ENCODE measurements at regions not wholly inside any gene's neighbourhood (a gene's known extent, or its start where the extent isn't known, plus 50 kb on each side); places are given as distances from the start of the nearest gene placed in this dataset.

DNA sequence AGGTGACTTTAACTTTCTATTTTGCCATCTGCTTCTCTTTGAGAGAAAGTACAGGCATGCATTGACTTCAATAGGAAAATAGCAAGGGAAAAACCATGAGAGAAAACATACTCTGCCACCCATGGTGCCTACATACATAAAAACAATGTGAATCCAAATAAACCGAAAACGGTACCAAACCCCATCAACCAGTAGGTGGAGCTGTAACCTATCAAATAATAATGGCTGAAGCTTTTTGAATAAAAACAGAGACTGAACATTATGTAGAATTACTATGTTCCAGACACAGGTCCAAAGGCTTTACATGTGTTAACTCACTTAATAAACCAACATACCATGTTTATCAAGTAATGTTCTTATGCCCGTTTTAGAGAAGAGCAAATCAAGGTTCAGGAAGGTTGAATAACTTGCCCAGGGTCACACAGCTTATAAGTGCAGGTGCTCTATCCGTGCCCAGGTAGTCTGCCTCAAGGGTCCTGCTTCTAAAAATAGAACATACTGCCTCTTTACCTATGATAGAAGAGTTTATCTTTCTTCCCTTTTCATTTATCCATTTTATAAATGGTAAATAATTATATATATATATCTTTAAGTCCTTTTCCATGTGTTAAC lies 293.9 kb upstream of the SYT4 start:
- no peaks in the 10 kb centered on the region for H3K36me3 ChIP-seq (ENCODE audit: control insufficient read depth, insufficient read depth, low read length)
- DNase-seq (ENCODE audit: extremely low read depth, insufficient read length) = no peak
- no peaks in the 10 kb centered on the region for H3K27me3 ChIP-seq (replicated peaks; ENCODE audit: control insufficient read depth, insufficient read depth, low read length)
- H3K4me3 ChIP-seq (replicated peaks; ENCODE audit: low read depth, low read length) = no peak overlapping the region
- TF ChIP-seq, protein P1, sequence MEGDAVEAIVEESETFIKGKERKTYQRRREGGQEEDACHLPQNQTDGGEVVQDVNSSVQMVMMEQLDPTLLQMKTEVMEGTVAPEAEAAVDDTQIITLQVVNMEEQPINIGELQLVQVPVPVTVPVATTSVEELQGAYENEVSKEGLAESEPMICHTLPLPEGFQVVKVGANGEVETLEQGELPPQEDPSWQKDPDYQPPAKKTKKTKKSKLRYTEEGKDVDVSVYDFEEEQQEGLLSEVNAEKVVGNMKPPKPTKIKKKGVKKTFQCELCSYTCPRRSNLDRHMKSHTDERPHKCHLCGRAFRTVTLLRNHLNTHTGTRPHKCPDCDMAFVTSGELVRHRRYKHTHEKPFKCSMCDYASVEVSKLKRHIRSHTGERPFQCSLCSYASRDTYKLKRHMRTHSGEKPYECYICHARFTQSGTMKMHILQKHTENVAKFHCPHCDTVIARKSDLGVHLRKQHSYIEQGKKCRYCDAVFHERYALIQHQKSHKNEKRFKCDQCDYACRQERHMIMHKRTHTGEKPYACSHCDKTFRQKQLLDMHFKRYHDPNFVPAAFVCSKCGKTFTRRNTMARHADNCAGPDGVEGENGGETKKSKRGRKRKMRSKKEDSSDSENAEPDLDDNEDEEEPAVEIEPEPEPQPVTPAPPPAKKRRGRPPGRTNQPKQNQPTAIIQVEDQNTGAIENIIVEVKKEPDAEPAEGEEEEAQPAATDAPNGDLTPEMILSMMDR (IDR thresholded peaks at IDR 0.05; ENCODE audit: insufficient read depth, low read length, poor library complexity, severe bottlenecking) = peak; percentile 64

DNA sequence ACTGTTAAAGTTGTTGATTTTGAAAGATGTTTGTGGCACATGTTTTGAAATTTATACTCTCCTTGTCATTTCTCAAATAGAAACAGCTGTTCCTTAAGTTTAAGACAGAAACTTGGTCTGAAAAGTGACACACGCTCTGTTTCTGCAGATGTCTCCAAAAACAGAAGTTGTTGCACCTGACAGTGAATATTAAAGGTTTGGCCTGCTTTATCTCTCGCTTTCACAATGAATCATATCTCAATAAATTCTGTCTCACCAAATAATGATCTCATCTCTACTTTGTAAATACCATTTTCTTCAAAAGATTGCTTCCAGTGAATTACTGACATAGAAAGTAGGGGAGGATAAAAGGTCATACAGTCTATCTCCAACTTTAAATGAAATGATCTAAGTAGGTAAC lies 294.9 kb upstream of the SYT4 start:
- no peak for DNase-seq (ENCODE audit: extremely low read depth, insufficient read length)
- H3K4me3 ChIP-seq (replicated peaks; ENCODE audit: low read depth, low read length) = no peak overlapping the region
- TF ChIP-seq, protein P1 (IDR thresholded peaks at IDR 0.05; ENCODE audit: insufficient read depth, low read length, poor library complexity, severe bottlenecking) = no peak
- H3K36me3 ChIP-seq (ENCODE audit: control insufficient read depth, insufficient read depth, low read length) = no peaks in the 10 kb centered on the region
- no peaks in the 10 kb centered on the region for H3K27me3 ChIP-seq (replicated peaks; ENCODE audit: control insufficient read depth, insufficient read depth, low read length)

DNA sequence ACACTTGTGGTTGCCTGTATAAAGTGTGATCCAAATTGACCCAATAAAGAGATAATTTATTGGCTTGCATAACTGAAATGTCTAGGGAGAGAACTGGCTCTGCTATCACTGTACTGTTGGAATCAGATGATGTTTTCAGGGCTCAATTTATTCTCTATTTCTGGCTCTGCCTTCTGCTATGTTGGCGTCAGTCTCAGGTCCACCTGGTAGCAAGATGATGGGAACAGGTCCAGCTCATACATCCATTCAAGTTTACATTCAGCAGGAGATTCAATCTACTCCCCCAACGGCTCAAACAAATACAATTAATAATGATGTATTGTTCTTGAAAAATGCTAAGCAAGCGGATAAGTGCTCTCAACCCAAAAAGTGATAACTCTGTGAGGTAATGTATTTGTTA lies 297.7 kb upstream of the SYT4 start:
- no peak for DNase-seq (ENCODE audit: extremely low read depth, insufficient read length)
- TF ChIP-seq, protein P1 (IDR thresholded peaks at IDR 0.05; ENCODE audit: insufficient read depth, low read length, poor library complexity, severe bottlenecking) = no peak
- H3K36me3 ChIP-seq (ENCODE audit: control insufficient read depth, insufficient read depth, low read length) = no peaks in the 10 kb centered on the region
- H3K4me3 ChIP-seq (replicated peaks; ENCODE audit: low read depth, low read length) = no peak overlapping the region
- H3K27me3 ChIP-seq (replicated peaks; ENCODE audit: control insufficient read depth, insufficient read depth, low read length) = no peaks in the 10 kb centered on the region

DNA sequence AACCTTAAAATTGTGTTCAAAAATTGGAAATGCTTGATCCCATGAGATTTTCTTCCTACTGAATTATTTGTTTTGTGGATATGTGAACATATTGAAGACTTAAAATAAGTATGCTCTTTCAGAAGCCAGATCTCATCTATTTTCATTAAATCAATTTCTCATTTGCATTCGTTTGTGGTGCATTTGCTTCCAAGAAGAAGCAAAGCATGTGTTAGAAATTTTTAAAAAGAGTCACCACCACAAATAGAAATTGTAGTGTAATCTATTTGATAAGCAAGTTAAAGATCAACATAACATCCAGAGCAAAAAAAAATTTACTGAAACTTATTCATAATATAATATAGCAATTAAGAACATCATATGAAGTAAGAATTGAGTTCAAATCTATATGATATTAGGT lies 300.9 kb upstream of the SYT4 start:
- TF ChIP-seq, protein P1 (IDR thresholded peaks at IDR 0.05; ENCODE audit: insufficient read depth, low read length, poor library complexity, severe bottlenecking) = no peak
- Histone ChIP-seq H3K4me3 (replicated peaks; ENCODE audit: low read depth, low read length) (no peak overlapping the region), H3K27me3 (replicated peaks; ENCODE audit: control insufficient read depth, insufficient read depth, low read length) (no peaks in the 10 kb centered on the region), H3K36me3 (ENCODE audit: control insufficient read depth, insufficient read depth, low read length) (no peaks in the 10 kb centered on the region)
- no peak for DNase-seq (ENCODE audit: extremely low read depth, insufficient read length)

- DNase-seq (ENCODE audit: extremely low read depth, insufficient read length) = no peak
- TF ChIP-seq, protein P1 (IDR thresholded peaks at IDR 0.05; ENCODE audit: insufficient read depth, low read length, poor library complexity, severe bottlenecking) = no peak
- H3K36me3 ChIP-seq (ENCODE audit: control insufficient read depth, insufficient read depth, low read length) = no peaks in the 10 kb centered on the region
- no peak overlapping the region for H3K4me3 ChIP-seq (replicated peaks; ENCODE audit: low read depth, low read length)
- H3K27me3 ChIP-seq (replicated peaks; ENCODE audit: control insufficient read depth, insufficient read depth, low read length) = no peaks in the 10 kb centered on the region
These were observed 301.4 kb upstream of the SYT4 start for GRCh38 chr18:43578706-43579105.

Data from GM06990 (cell line).